ENCODE measurements at regions not wholly inside any gene's neighbourhood (a gene's known extent, or its start where the extent isn't known, plus 50 kb on each side); places are given as distances from the start of the nearest gene placed in this dataset.

DNA sequence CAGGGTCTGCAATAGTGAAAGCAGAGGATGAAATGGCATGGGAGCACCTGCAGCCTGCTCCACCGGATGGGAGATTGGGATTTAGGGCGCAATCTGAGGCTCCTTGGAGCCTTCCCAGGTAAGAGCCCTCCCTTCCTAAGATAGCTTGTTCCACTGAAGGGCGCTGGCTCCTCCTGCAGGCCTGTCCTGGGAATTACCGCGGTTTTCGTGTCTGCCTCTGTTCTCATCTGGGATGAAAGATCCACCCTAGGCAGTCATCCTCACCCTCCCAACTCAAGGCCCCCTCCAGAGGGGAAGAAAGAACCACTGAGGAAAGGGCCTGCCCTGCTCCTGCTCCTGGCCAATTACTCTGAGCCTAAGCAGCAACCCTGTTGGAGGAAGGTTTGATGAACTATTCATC, 547.5 kb downstream of the SMARCA1 start:
- H3K9ac ChIP-seq (ENCODE audit: control insufficient read depth, extremely low read depth, insufficient read depth, low read length): no peak overlapping the region
- H3K9me1 ChIP-seq (ENCODE audit: control insufficient read depth, extremely low read depth, insufficient read depth, low read length): no peaks in the 10 kb centered on the region
- no peak overlapping the region for H3K4me2 ChIP-seq (ENCODE audit: control insufficient read depth, extremely low read depth, insufficient read depth, low read depth, low read length)
- no peaks in the 10 kb centered on the region for H3K27me3 ChIP-seq (ENCODE audit: control insufficient read depth, extremely low read depth, insufficient read depth, low read length)
- no peak overlapping the region for H2AFZ ChIP-seq (ENCODE audit: control insufficient read depth, low read length)
- no peak for DNase-seq (ENCODE audit: low read depth, low spot score)
- dilution Hi-C loops (cut with MboI; ENCODE audit: extremely low pct_ligation_motif_present, low sequenced_read_pairs): no loop called here
- FAIRE-seq: no peak
- no peaks in the 10 kb centered on the region for H3K4me1 ChIP-seq (ENCODE audit: control insufficient read depth, extremely low read depth, insufficient read depth, low read length)
- no peaks in the 10 kb centered on the region for H3K79me2 ChIP-seq (ENCODE audit: control insufficient read depth, insufficient read depth, low read length)
- TF ChIP-seq, protein P1, sequence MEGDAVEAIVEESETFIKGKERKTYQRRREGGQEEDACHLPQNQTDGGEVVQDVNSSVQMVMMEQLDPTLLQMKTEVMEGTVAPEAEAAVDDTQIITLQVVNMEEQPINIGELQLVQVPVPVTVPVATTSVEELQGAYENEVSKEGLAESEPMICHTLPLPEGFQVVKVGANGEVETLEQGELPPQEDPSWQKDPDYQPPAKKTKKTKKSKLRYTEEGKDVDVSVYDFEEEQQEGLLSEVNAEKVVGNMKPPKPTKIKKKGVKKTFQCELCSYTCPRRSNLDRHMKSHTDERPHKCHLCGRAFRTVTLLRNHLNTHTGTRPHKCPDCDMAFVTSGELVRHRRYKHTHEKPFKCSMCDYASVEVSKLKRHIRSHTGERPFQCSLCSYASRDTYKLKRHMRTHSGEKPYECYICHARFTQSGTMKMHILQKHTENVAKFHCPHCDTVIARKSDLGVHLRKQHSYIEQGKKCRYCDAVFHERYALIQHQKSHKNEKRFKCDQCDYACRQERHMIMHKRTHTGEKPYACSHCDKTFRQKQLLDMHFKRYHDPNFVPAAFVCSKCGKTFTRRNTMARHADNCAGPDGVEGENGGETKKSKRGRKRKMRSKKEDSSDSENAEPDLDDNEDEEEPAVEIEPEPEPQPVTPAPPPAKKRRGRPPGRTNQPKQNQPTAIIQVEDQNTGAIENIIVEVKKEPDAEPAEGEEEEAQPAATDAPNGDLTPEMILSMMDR (optimal IDR thresholded peaks at IDR 0.05 in 1 of 3, IDR thresholded peaks at IDR 0.05 in 1 of 3, conservative IDR thresholded peaks at IDR 0.05 in 1 of 3; ENCODE audit: extremely low read depth in 1 of 3, insufficient read depth in 2 of 3, low read length in 3 of 3): peak; percentile 49 to 83 (median 69)
- no peak for TF ChIP-seq EZH2 (IDR thresholded peaks at IDR 0.05; ENCODE audit: low read length)
- no peaks in the 10 kb centered on the region for H3K36me3 ChIP-seq (ENCODE audit: control insufficient read depth in 2 of 2, extremely low read depth in 1 of 2, insufficient read depth in 2 of 2, low read length in 2 of 2)
- H3K9me3 ChIP-seq (ENCODE audit: control insufficient read depth, low read depth, low read length): no peaks in the 10 kb centered on the region
- H4K20me1 ChIP-seq (ENCODE audit: control insufficient read depth, extremely low read depth, insufficient read depth, low read length): no peaks in the 10 kb centered on the region
- H3K27ac ChIP-seq (ENCODE audit: control insufficient read depth, insufficient read depth, low read length): no peak overlapping the region
- no peak overlapping the region for H3K4me3 ChIP-seq (ENCODE audit: control insufficient read depth in 2 of 3, extremely low read depth in 1 of 3, insufficient read depth in 2 of 3, low read depth in 1 of 3, low read length in 3 of 3)

GRCh38 chrX:128973033-128973432, 550.3 kb downstream of the SMARCA1 start:
- H3K9ac ChIP-seq (ENCODE audit: control insufficient read depth, extremely low read depth, insufficient read depth, low read length): no peak overlapping the region
- no peaks in the 10 kb centered on the region for H3K36me3 ChIP-seq (ENCODE audit: control insufficient read depth in 2 of 2, extremely low read depth in 1 of 2, insufficient read depth in 2 of 2, low read length in 2 of 2)
- no peaks in the 10 kb centered on the region for H3K27me3 ChIP-seq (ENCODE audit: control insufficient read depth, extremely low read depth, insufficient read depth, low read length)
- H3K4me1 ChIP-seq (ENCODE audit: control insufficient read depth, extremely low read depth, insufficient read depth, low read length): no peaks in the 10 kb centered on the region
- no peak for FAIRE-seq
- H3K4me2 ChIP-seq (ENCODE audit: control insufficient read depth, extremely low read depth, insufficient read depth, low read depth, low read length): no peak overlapping the region
- TF ChIP-seq, protein P1 (optimal IDR thresholded peaks at IDR 0.05 in 1 of 3, IDR thresholded peaks at IDR 0.05 in 1 of 3, conservative IDR thresholded peaks at IDR 0.05 in 1 of 3; ENCODE audit: extremely low read depth in 1 of 3, insufficient read depth in 2 of 3, low read length in 3 of 3): no peak
- no peak for TF ChIP-seq EZH2 (IDR thresholded peaks at IDR 0.05; ENCODE audit: low read length)
- H2AFZ ChIP-seq (ENCODE audit: control insufficient read depth, low read length): no peak overlapping the region
- no peaks in the 10 kb centered on the region for H3K79me2 ChIP-seq (ENCODE audit: control insufficient read depth, insufficient read depth, low read length)
- H3K9me3 ChIP-seq (ENCODE audit: control insufficient read depth, low read depth, low read length): no peaks in the 10 kb centered on the region
- no peak overlapping the region for H3K4me3 ChIP-seq (ENCODE audit: control insufficient read depth in 2 of 3, extremely low read depth in 1 of 3, insufficient read depth in 2 of 3, low read depth in 1 of 3, low read length in 3 of 3)
- dilution Hi-C loops (cut with MboI; ENCODE audit: extremely low pct_ligation_motif_present, low sequenced_read_pairs): no loop called here
- H3K27ac ChIP-seq (ENCODE audit: control insufficient read depth, insufficient read depth, low read length): no peak overlapping the region
- DNase-seq (ENCODE audit: low read depth, low spot score): no peak
- no peaks in the 10 kb centered on the region for H4K20me1 ChIP-seq (ENCODE audit: control insufficient read depth, extremely low read depth, insufficient read depth, low read length)
- no peaks in the 10 kb centered on the region for H3K9me1 ChIP-seq (ENCODE audit: control insufficient read depth, extremely low read depth, insufficient read depth, low read length)

All from keratinocyte (primary cell).